Mesenchymal stem cell (in vitro differentiated cells and primary cell): ENCODE measurements at regions not wholly inside any gene's neighbourhood (a gene's known extent, or its start where the extent isn't known, plus 50 kb on each side); places are given as distances from the start of the nearest gene placed in this dataset.
A peak's percentile ranks its signal among the peaks of the same experiment; 100 is the strongest.

ENCODE experiments used
- DNase-seq: peaks from one replicate; pipeline ENCODE4 v3.0.0-alpha.2; 2013
- H2AFZ ChIP-seq: one replicate; pipeline ENCODE4 v1.6.1; 2013; ENCODE audit warnings: low read depth, mild to moderate bottlenecking, control low read depth, inconsistent platforms, low read length, moderate library complexity
- H2AK5ac ChIP-seq: 2 replicates; pipeline ENCODE4 v1.6.1; 2013; ENCODE audit warnings: low read length, moderate library complexity, mild to moderate bottlenecking, inconsistent platforms; ENCODE audit not compliant: severe bottlenecking
- H2BK120ac ChIP-seq: one replicate; pipeline ENCODE4 v1.6.1; 2013; ENCODE audit warnings: low read depth, mild to moderate bottlenecking, inconsistent platforms, low read length, moderate library complexity
- H2BK12ac ChIP-seq, 2 experiments: one replicate each; pipeline ENCODE4 v1.6.1; 2013; ENCODE audit warnings: inconsistent platforms in 2 of 2, low read length in 2 of 2, mild to moderate bottlenecking in 2 of 2, moderate library complexity in 2 of 2, control low read depth in 1 of 2
- H2BK15ac ChIP-seq: one replicate; pipeline ENCODE4 v1.6.1; 2013; ENCODE audit warnings: mild to moderate bottlenecking, low read depth, inconsistent platforms; ENCODE audit not compliant: poor library complexity, severe bottlenecking
- H2BK5ac ChIP-seq: 2 replicates; pipeline ENCODE4 v1.6.1; 2013; ENCODE audit warnings: low read depth, mild to moderate bottlenecking, low read length, control low read depth, inconsistent platforms; ENCODE audit not compliant: poor library complexity, severe bottlenecking
- H3K14ac ChIP-seq, 2 experiments: one replicate each; pipeline ENCODE4 v1.6.1; 2013; ENCODE audit warnings: inconsistent platforms in 2 of 2, low read length in 2 of 2, control low read depth in 1 of 2, mild to moderate bottlenecking in 1 of 2, moderate library complexity in 1 of 2
- H3K18ac ChIP-seq, 2 experiments: one replicate each; pipeline ENCODE4 v1.6.1; 2013; ENCODE audit warnings: inconsistent platforms in 2 of 2, low read length in 2 of 2, control low read depth in 1 of 2, low read depth in 1 of 2, mild to moderate bottlenecking in 1 of 2
- H3K23ac ChIP-seq, 2 experiments: one replicate each; pipeline ENCODE4 v1.6.1; 2013; ENCODE audit warnings: inconsistent platforms in 2 of 2, low read length in 2 of 2, mild to moderate bottlenecking in 2 of 2, moderate library complexity in 2 of 2, control low read depth in 1 of 2
- H3K27ac ChIP-seq: 2 replicates; pipeline ENCODE4 v1.5.1; 2013; ENCODE audit warnings: mild to moderate bottlenecking, moderate library complexity, low read length, control low read depth, inconsistent platforms; ENCODE audit not compliant: poor library complexity, severe bottlenecking
- H3K27me3 ChIP-seq, 2 experiments: 2 replicates each; pipeline versions ENCODE4 v1.6.1 to v1.7.0; 2013; ENCODE audit warnings: low read length in 2 of 2, mild to moderate bottlenecking in 2 of 2, moderate library complexity in 2 of 2, control low read depth in 1 of 2, inconsistent platforms in 1 of 2; ENCODE audit not compliant: control insufficient read depth in 1 of 2, insufficient read depth in 1 of 2
- H3K36me3 ChIP-seq, 2 experiments: 2 replicates each; pipeline versions ENCODE4 v1.6.1 to v1.7.0; 2013; ENCODE audit warnings: low read length in 2 of 2, control low read depth in 1 of 2, inconsistent platforms in 1 of 2, low read depth in 1 of 2, mild to moderate bottlenecking in 1 of 2; ENCODE audit not compliant: insufficient read depth in 2 of 2, control insufficient read depth in 1 of 2
- H3K4ac ChIP-seq, 2 experiments: one replicate each; pipeline ENCODE4 v1.6.1; 2013; ENCODE audit warnings: inconsistent platforms in 2 of 2, low read length in 2 of 2, mild to moderate bottlenecking in 2 of 2, moderate library complexity in 2 of 2, control low read depth in 1 of 2, low read depth in 1 of 2
- H3K4me1 ChIP-seq: 2 replicates; pipeline ENCODE4 v1.6.1; 2013; ENCODE audit warnings: low read depth, low read length, control low read depth; ENCODE audit not compliant: control insufficient read depth, insufficient read depth
- H3K4me2 ChIP-seq: 2 replicates; pipeline ENCODE4 v1.6.1; 2013; ENCODE audit warnings: low read length, mild to moderate bottlenecking, inconsistent platforms; ENCODE audit not compliant: poor library complexity, severe bottlenecking
- H3K4me3 ChIP-seq, 2 experiments: 2 replicates each; pipeline versions ENCODE4 v1.5.1 to v1.7.0; 2013; ENCODE audit warnings: low read length in 2 of 2, mild to moderate bottlenecking in 2 of 2, control low read depth in 1 of 2, low read depth in 1 of 2; ENCODE audit not compliant: insufficient read depth in 1 of 2
- H3K79me1 ChIP-seq: replicated peaks from 2 replicates; pipeline ENCODE4 v1.6.1; 2013; ENCODE audit warnings: mild to moderate bottlenecking, control low read depth, low read length, inconsistent platforms; ENCODE audit not compliant: poor library complexity, severe bottlenecking
- H3K9ac ChIP-seq: 2 replicates; pipeline ENCODE4 v1.7.0; 2013; ENCODE audit warnings: mild to moderate bottlenecking, low read length, moderate library complexity
- H3K9me3 ChIP-seq: 2 replicates; pipeline ENCODE4 v1.7.0; 2013; ENCODE audit warnings: mild to moderate bottlenecking, low read length; ENCODE audit not compliant: control insufficient read depth
- H4K8ac ChIP-seq: one replicate; pipeline ENCODE4 v1.6.1; 2013; ENCODE audit warnings: inconsistent platforms, mild to moderate bottlenecking, low read length, moderate library complexity
- H4K91ac ChIP-seq: one replicate; pipeline ENCODE4 v1.6.1; 2013; ENCODE audit warnings: mild to moderate bottlenecking, low read length, inconsistent platforms
- WGBS: methylation state at CpG from one replicate; pipeline ENCODE4 v1.1.7; 2013; ENCODE audit warnings: mixed read lengths; 5-methylcytosine and 5-hydroxymethylcytosine counted together

DNA sequence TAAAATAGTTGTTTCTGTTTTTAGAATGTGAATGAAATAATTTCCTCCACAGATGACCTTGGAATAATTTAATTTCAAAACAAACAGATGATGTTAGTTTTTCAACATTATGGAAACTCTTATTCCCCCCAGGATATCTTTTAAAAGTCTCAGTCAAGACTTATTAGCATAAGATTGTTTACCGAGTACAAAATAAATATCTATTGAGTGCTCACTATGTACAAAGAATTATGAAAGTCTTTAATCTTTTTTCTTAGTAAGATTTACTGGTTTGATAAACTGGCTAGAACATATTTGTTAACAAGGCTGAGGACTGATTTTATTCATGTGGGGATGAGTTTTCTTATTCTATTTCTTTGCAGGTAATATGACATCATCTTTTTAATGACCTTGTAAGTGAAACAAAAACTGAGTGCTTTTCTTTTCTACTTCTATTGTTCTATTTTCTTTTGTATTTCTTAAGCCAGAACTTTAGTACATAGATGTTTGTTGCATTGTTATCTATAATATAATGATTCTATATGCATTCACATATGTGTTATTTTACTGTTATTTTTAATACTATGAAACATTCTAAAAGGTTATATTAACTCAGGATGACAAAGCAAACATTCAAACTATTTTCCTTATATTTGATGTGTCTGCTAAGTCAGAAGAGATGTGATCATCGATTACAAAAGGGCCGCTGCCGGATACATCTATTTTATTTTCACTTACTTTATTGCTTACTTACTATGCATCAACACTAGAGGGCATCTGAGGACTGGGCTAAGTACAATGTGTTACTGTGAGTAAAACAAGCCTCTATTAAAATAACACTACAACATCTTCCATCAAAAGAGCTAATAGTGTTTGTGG lies 111.0 kb upstream of the ARHGAP42 start:
- Histone ChIP-seq H3K27me3 (no peaks in the 10 kb centered on the region), H2BK5ac (no peak overlapping the region), H3K4me3 (no peak overlapping the region), H3K4me2 (no peak overlapping the region), H3K23ac (no peak overlapping the region), H4K91ac (no peak overlapping the region), H3K14ac (no peak overlapping the region), H2BK15ac (no peak overlapping the region), H3K4me1 (no peaks in the 10 kb centered on the region), H3K36me3 (no peaks in the 10 kb centered on the region), H3K9ac (peak overlapping the region; percentile 61), H3K79me1 (no peaks in the 10 kb centered on the region), H3K4ac (no peak overlapping the region), H4K8ac (no peak overlapping the region), H2AFZ (no peak overlapping the region), H2BK120ac (no peak overlapping the region), H2BK12ac (no peak overlapping the region), H2AK5ac (no peak overlapping the region), H3K18ac (no peak overlapping the region), H3K9me3 (no peaks in the 10 kb centered on the region), H3K27ac (no peak overlapping the region)
- DNase-seq: peak; percentile 72
- no CpG with 5 or more reads among the region's 4 CpGs for WGBS

GRCh38 chr11:100576718-100577021 lies 110.4 kb upstream of the ARHGAP42 start:
- no peak overlapping the region for H2BK120ac ChIP-seq
- H2AK5ac ChIP-seq: no peak overlapping the region
- no peak overlapping the region for H3K4me3 ChIP-seq
- H2AFZ ChIP-seq: no peak overlapping the region
- DNase-seq: no peak
- no peak overlapping the region for H2BK5ac ChIP-seq
- no peaks in the 10 kb centered on the region for H3K9me3 ChIP-seq
- H3K9ac ChIP-seq: no peak overlapping the region
- no peaks in the 10 kb centered on the region for H3K36me3 ChIP-seq
- no peak overlapping the region for H3K14ac ChIP-seq
- H3K4me1 ChIP-seq: no peaks in the 10 kb centered on the region
- H2BK12ac ChIP-seq: no peak overlapping the region
- WGBS: no CpG with 5 or more reads among the region's 3 CpGs
- no peaks in the 10 kb centered on the region for H3K79me1 ChIP-seq
- H3K27ac ChIP-seq: no peak overlapping the region
- H3K27me3 ChIP-seq: no peaks in the 10 kb centered on the region
- H3K18ac ChIP-seq: no peak overlapping the region
- H3K23ac ChIP-seq: no peak overlapping the region
- no peak overlapping the region for H4K91ac ChIP-seq
- no peak overlapping the region for H3K4ac ChIP-seq
- no peak overlapping the region for H4K8ac ChIP-seq
- no peak overlapping the region for H2BK15ac ChIP-seq
- H3K4me2 ChIP-seq: no peak overlapping the region

- Histone ChIP-seq H3K27me3 (no peaks in the 10 kb centered on the region), H2BK15ac (no peak overlapping the region), H3K4ac (no peak overlapping the region), H3K27ac (no peak overlapping the region), H3K9ac (peak overlapping the region; percentile 54), H3K79me1 (no peaks in the 10 kb centered on the region), H3K18ac (peak overlapping the region in 1 of 2 experiments; percentile 35), H4K91ac (peak overlapping the region; percentile 29), H3K4me3 (no peak overlapping the region), H3K4me2 (no peak overlapping the region), H2BK120ac (no peak overlapping the region), H2BK5ac (no peak overlapping the region), H3K36me3 (no peaks in the 10 kb centered on the region), H3K9me3 (no peaks in the 10 kb centered on the region), H3K14ac (no peak overlapping the region), H2AFZ (no peak overlapping the region), H3K4me1 (no peaks in the 10 kb centered on the region), H4K8ac (peak overlapping the region; percentile 56), H2AK5ac (no peak overlapping the region), H3K23ac (no peak overlapping the region), H2BK12ac (peak overlapping the region in 1 of 2 experiments; percentile 59)
- peak; percentile 55 for DNase-seq
- 67% methylated on average over 5 of the region's 5 CpGs for WGBS
Measured at GRCh38 chr11:100578831-100579311, 108.2 kb upstream of the ARHGAP42 start.

DNA sequence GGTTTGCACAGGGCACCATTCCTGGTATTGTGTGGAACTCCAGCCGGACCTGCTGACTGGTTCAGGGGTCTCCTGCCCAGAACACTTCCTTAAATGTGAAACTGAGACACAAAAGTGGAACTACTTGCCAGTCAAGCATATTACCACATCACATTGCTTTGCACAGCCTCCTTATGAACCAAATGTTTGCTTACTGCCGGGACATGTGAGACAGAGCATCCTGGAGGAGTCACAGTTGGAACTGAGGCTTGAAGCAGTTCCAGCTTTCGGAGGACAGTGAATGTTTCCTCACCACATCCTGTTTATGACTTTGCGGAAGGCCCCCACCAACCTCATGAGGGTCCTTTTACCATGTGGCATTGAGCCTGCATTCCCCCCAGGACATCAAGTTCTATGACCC lies 105.8 kb upstream of the ARHGAP42 start:
- 54% methylated on average over 4 of the region's 4 CpGs for WGBS
- Histone ChIP-seq H3K36me3 (no peaks in the 10 kb centered on the region), H2BK12ac (peak overlapping the region; percentile 10 to 11), H3K4me2 (no peak overlapping the region), H3K9me3 (no peaks in the 10 kb centered on the region), H2BK15ac (no peak overlapping the region), H3K4me1 (no peaks in the 10 kb centered on the region), H2BK5ac (no peak overlapping the region), H3K14ac (no peak overlapping the region), H3K27me3 (no peaks in the 10 kb centered on the region), H2BK120ac (no peak overlapping the region), H3K23ac (no peak overlapping the region), H3K4ac (peak overlapping the region in 1 of 2 experiments; percentile 5), H3K4me3 (no peak overlapping the region), H3K18ac (peak overlapping the region in 1 of 2 experiments; percentile 52), H3K9ac (no peak overlapping the region), H3K27ac (no peak overlapping the region), H3K79me1 (no peaks in the 10 kb centered on the region), H4K8ac (peak overlapping the region; percentile 39), H2AFZ (no peak overlapping the region), H2AK5ac (no peak overlapping the region), H4K91ac (peak overlapping the region; percentile 76)
- peak; percentile 65 for DNase-seq
